GM21619 (cell line): ENCODE measurements at regions not wholly inside any gene's neighbourhood (a gene's known extent, or its start where the extent isn't known, plus 50 kb on each side); places are given as distances from the start of the nearest gene placed in this dataset.
"Not testable (repeated sequence)": the region's sequence is repeated elsewhere in the genome, so short reads cannot be mapped to it uniquely, and the experiment has no call there.

Experiments
- ATAC-seq: cut with Tn5 transposase; IDR thresholded peaks from one replicate; pipeline ENCODE4 v1.9.1; 2021; ENCODE audit not compliant: unreplicated experiment

GRCh38 chrY:22113990-22114389 is 68.7 kb downstream of the RBMY1F start:
- ATAC-seq, result not testable (repeated sequence)

- ATAC-seq, result not testable (repeated sequence)
Observed at GRCh38 chrY:22108165-22108564, 74.6 kb downstream of the RBMY1F start.

DNA sequence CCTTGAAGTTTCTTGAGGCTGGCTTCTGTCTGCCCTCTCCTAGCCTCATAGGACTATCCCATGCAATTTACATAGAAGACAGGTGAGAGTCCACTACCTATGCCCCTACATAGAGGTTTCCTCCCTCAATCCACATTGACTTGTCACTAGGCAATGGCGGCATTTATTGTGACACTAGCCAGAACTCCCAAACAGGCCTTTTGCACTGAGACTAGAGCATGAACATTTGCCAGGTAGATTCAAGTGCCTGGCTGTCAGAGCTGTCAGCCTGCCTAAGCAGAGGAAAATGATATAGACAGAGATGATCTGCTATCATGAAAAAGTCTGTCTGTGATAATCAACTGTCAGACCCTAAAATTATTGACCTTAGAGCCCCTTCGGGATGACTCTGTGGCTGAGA is 81.2 kb downstream of the RBMY1F start:
- ATAC-seq, result not testable (repeated sequence)

- ATAC-seq, result not testable (repeated sequence)
Observed at GRCh38 chrY:22097310-22097709, 85.4 kb downstream of the RBMY1F start.

- ATAC-seq, result not testable (repeated sequence)
Observed at GRCh38 chrY:22085975-22086645, 96.6 kb downstream of the RBMY1F start.

DNA sequence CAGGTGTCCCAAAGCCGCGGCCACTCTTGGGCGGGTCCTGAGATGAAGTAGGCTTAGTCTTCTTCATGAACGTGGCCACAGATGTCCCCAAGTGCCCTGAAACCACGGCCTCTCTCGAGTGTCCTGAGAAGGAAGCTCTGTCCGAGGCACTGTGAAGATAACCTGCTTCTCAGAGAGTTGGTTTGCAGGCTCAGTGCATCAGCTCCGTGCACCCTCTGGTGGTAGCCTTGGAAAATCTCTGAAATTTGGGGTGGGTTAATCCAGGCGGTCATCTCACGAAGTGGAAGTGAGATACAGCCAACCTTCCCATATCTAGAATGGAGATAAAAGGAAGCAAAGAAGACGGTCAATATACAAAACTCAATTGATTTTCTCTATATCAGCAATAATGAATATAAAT is 110.5 kb downstream of the RBMY1F start:
- not testable (repeated sequence) for ATAC-seq

DNA sequence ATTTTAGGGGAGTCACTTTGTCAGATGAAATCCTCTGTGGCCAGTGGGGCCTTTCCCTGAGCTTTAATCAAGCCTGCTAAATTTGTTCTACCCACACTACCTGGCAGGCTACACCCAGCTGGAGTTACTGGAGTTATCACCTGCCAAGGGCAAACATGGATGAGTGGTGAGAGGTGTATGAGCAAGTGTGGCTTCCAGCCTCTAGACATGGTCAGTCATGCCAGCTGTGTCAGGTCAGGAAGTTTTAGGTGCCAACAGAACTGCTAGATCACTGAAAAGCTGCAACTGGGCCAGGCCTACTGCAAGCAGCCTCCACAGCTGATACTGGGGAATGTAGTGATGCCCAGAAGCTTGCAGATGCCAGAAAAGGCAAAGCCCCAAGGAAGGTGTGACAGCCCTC is 122.6 kb downstream of the RBMY1F start:
- ATAC-seq, result not testable (repeated sequence)

- ATAC-seq, result not testable (repeated sequence)
Observed at GRCh38 chrY:22013010-22013409, 95.2 kb upstream of the RBMY1E start.

- not testable (repeated sequence) for ATAC-seq
Observed at GRCh38 chrY:22001163-22001562, 83.3 kb upstream of the RBMY1E start.

DNA sequence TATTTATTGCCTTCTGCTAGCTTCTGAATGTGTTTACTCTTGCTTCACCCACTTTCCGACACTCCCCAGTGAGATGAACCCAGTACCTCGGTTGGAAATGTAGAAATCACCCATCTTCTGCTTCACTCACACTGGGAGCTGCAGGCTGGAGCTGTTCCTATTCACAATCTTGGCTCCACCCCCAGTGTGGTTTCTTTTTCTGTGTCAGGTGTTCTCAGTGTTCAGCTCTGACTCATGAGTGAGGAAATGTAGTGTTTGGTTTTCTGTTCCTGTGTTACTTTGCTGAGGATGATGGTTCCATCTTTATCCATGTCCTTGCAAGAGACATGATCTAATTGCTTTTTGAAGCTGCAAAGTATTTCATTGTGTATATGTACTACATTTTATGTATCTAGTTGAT is 69.4 kb upstream of the RBMY1E start:
- peak; percentile 89 for ATAC-seq

GRCh38 chrY:21980937-21981336 is 63.1 kb upstream of the RBMY1E start:
- ATAC-seq, result not testable (repeated sequence)

- ATAC-seq, result not testable (repeated sequence)
Observed at GRCh38 chrY:21980348-21980747, 62.5 kb upstream of the RBMY1E start.

DNA sequence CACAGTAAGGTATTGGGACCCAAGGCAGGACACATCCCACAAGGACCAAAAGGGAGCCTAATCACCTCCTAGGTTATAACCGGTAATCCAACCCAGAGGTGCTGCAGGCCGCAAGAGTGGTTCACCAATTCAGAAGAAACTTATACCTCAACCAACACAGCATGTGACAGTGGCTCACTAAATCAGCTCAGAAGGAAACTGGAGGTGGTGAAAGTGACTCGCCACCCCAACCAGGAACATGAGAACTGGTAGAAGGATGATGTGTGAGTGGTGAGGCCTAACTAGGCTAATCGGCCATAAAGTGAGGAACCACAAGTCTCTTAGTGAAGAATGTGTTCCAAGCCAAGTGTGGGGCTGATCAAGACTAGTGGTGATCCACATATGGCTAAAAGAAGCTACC is 61.3 kb upstream of the RBMY1E start:
- ATAC-seq, result not testable (repeated sequence)

- ATAC-seq, result not testable (repeated sequence)
Observed at GRCh38 chrY:21978204-21978603, 60.4 kb upstream of the RBMY1E start.
